22Rv1 (cell line): ENCODE measurements at regions not wholly inside any gene's neighbourhood (a gene's known extent, or its start where the extent isn't known, plus 50 kb on each side); places are given as distances from the start of the nearest gene placed in this dataset.

Experiments used
- CTCF ChIP-seq: fragments of 450-650 bp; IDR thresholded peaks from 2 replicates; pipeline ENCODE4 v1.5.1; 2017; ENCODE audit warnings: mild to moderate bottlenecking
- ZFX ChIP-seq: fragments of 450-650 bp; IDR thresholded peaks from 2 replicates; pipeline ENCODE4 v1.6.1; 2017; ENCODE audit warnings: antibody characterized with exemption, borderline replicate concordance

- TF ChIP-seq CTCF (no peak), ZFX (no peak)
Observed at GRCh38 chr20:48008850-48009515, 223.7 kb upstream of the SULF2 start.
